ENCODE measurements at regions not wholly inside any gene's neighbourhood (a gene's known extent, or its start where the extent isn't known, plus 50 kb on each side); places are given as distances from the start of the nearest gene placed in this dataset.

- H3K79me2 ChIP-seq (ENCODE audit: insufficient read depth, low read depth) = no peaks in the 10 kb centered on the region
- no peaks in the 10 kb centered on the region for H3K4me1 ChIP-seq (ENCODE audit: low read depth, poor library complexity, severe bottlenecking)
- H3K36me3 ChIP-seq (ENCODE audit: insufficient read depth) = no peaks in the 10 kb centered on the region
- no peak overlapping the region for H3K4me3 ChIP-seq (IDR thresholded peaks at IDR 0.05; ENCODE audit: insufficient read depth, low read depth, low read length)
- no peak overlapping the region for H3K4me2 ChIP-seq
- no peak overlapping the region for H3K9ac ChIP-seq
- no peak overlapping the region for H3K27ac ChIP-seq
- no peak overlapping the region for H2AFZ ChIP-seq (ENCODE audit: low read depth)
- no peaks in the 10 kb centered on the region for H3K27me3 ChIP-seq (ENCODE audit: insufficient read depth, low read depth)
- H4K20me1 ChIP-seq (ENCODE audit: insufficient read depth) = no peaks in the 10 kb centered on the region
- no peak for TF ChIP-seq CTCF (conservative IDR thresholded peaks at IDR 0.05; ENCODE audit: low read depth, low read length)
Measured at GRCh38 chrX:115467961-115468360, 93.0 kb upstream of the PLS3 start.

GRCh38 chrX:115472131-115472530, 88.8 kb upstream of the PLS3 start:
- Histone ChIP-seq H3K27me3 (ENCODE audit: insufficient read depth, low read depth) (no peaks in the 10 kb centered on the region), H3K4me2 (no peak overlapping the region), H3K79me2 (ENCODE audit: insufficient read depth, low read depth) (no peaks in the 10 kb centered on the region), H3K4me3 (IDR thresholded peaks at IDR 0.05; ENCODE audit: insufficient read depth, low read depth, low read length) (no peak overlapping the region), H3K27ac (no peak overlapping the region), H2AFZ (ENCODE audit: low read depth) (no peak overlapping the region), H3K9ac (no peak overlapping the region), H3K4me1 (ENCODE audit: low read depth, poor library complexity, severe bottlenecking) (no peaks in the 10 kb centered on the region), H4K20me1 (ENCODE audit: insufficient read depth) (no peaks in the 10 kb centered on the region), H3K36me3 (ENCODE audit: insufficient read depth) (no peaks in the 10 kb centered on the region)
- no peak for TF ChIP-seq CTCF (conservative IDR thresholded peaks at IDR 0.05; ENCODE audit: low read depth, low read length)

GRCh38 chrX:115486510-115486909, 74.5 kb upstream of the PLS3 start:
- Histone ChIP-seq H3K27me3 (ENCODE audit: insufficient read depth, low read depth) (no peaks in the 10 kb centered on the region), H3K79me2 (ENCODE audit: insufficient read depth, low read depth) (no peaks in the 10 kb centered on the region), H3K9ac (no peak overlapping the region), H3K4me2 (no peak overlapping the region), H3K4me3 (IDR thresholded peaks at IDR 0.05; ENCODE audit: insufficient read depth, low read depth, low read length) (no peak overlapping the region), H3K36me3 (ENCODE audit: insufficient read depth) (no peaks in the 10 kb centered on the region), H3K27ac (no peak overlapping the region), H3K4me1 (ENCODE audit: low read depth, poor library complexity, severe bottlenecking) (no peaks in the 10 kb centered on the region), H2AFZ (ENCODE audit: low read depth) (no peak overlapping the region), H4K20me1 (ENCODE audit: insufficient read depth) (no peaks in the 10 kb centered on the region)
- no peak for TF ChIP-seq CTCF (conservative IDR thresholded peaks at IDR 0.05; ENCODE audit: low read depth, low read length)

- Histone ChIP-seq H3K9ac (no peak overlapping the region), H3K4me3 (IDR thresholded peaks at IDR 0.05; ENCODE audit: insufficient read depth, low read depth, low read length) (no peak overlapping the region), H4K20me1 (ENCODE audit: insufficient read depth) (no peaks in the 10 kb centered on the region)
Measured at GRCh38 chrX:115487608-115488007, 73.4 kb upstream of the PLS3 start.

More at GRCh38 chrX:115487608-115488007, 73.4 kb upstream of the PLS3 start:
- Histone ChIP-seq H3K4me2 (no peak overlapping the region), H3K27me3 (ENCODE audit: insufficient read depth, low read depth) (no peaks in the 10 kb centered on the region), H3K36me3 (ENCODE audit: insufficient read depth) (no peaks in the 10 kb centered on the region), H3K79me2 (ENCODE audit: insufficient read depth, low read depth) (no peaks in the 10 kb centered on the region), H2AFZ (ENCODE audit: low read depth) (no peak overlapping the region), H3K4me1 (ENCODE audit: low read depth, poor library complexity, severe bottlenecking) (no peaks in the 10 kb centered on the region), H3K27ac (no peak overlapping the region)
- TF ChIP-seq CTCF (conservative IDR thresholded peaks at IDR 0.05; ENCODE audit: low read depth, low read length) = no peak
